ENCODE measurements at regions not wholly inside any gene's neighbourhood (a gene's known extent, or its start where the extent isn't known, plus 50 kb on each side); places are given as distances from the start of the nearest gene placed in this dataset.

DNA sequence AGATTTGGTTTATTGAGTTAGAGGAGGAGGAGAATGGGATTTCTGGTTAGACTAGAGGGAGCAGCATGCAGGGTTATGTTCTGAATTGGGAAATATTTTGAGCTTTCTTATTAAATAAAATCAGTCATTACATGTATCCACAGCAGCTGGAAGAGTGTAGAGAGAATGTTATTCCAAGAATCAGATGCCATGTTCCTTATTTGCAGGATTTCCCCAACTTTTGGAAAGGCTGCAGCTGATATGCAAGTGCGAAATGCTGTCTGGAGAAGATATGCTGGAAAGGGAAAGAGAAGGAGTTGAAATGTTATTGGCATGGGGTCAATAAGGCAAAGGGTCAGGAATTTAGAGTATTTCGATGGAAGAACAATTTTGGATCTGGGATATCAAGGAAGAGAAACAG is 255.8 kb downstream of the MTX2 start:
- intact Hi-C loops (cut with micrococcal nuclease; ENCODE audit: unreplicated experiment), result no loop called here
- Histone ChIP-seq H3K36me3 (ENCODE audit: insufficient read depth, low read length) (no peaks in the 10 kb centered on the region), H3K4me2 (ENCODE audit: low read length) (no peak overlapping the region), H3K79me2 (ENCODE audit: insufficient read depth, low read depth, low read length) (no peaks in the 10 kb centered on the region), H2AFZ (ENCODE audit: low read length) (no peak overlapping the region), H3K4me1 (ENCODE audit: insufficient read depth, low read length, poor library complexity, severe bottlenecking) (no peaks in the 10 kb centered on the region), H3K9me2 (ENCODE audit: insufficient read depth, low read length) (no peaks in the 10 kb centered on the region), H3K27ac (ENCODE audit: low read depth, low read length, poor library complexity, severe bottlenecking) (no peak overlapping the region), H3K4me3 (ENCODE audit: low read depth, low read length, poor library complexity, severe bottlenecking) (no peak overlapping the region), H3K9me3 (ENCODE audit: low read length) (no peaks in the 10 kb centered on the region), H4K20me1 (ENCODE audit: insufficient read depth, low read length) (no peaks in the 10 kb centered on the region)
- BruUV-seq (replicated peaks), result no TSS peak
- ChIA-PET POLR2A (no interaction called here), CTCF (ENCODE audit: unreplicated experiment) (no interaction called here)
- DNase-seq (ENCODE audit: low spot score), result no peak
- TF ChIP-seq CTCF (conservative IDR thresholded peaks at IDR 0.05; ENCODE audit: low read length) (no peak), EZH2phosphoT487 (IDR thresholded peaks at IDR 0.05; ENCODE audit: borderline replicate concordance, low read depth, low read length) (no peak)

DNA sequence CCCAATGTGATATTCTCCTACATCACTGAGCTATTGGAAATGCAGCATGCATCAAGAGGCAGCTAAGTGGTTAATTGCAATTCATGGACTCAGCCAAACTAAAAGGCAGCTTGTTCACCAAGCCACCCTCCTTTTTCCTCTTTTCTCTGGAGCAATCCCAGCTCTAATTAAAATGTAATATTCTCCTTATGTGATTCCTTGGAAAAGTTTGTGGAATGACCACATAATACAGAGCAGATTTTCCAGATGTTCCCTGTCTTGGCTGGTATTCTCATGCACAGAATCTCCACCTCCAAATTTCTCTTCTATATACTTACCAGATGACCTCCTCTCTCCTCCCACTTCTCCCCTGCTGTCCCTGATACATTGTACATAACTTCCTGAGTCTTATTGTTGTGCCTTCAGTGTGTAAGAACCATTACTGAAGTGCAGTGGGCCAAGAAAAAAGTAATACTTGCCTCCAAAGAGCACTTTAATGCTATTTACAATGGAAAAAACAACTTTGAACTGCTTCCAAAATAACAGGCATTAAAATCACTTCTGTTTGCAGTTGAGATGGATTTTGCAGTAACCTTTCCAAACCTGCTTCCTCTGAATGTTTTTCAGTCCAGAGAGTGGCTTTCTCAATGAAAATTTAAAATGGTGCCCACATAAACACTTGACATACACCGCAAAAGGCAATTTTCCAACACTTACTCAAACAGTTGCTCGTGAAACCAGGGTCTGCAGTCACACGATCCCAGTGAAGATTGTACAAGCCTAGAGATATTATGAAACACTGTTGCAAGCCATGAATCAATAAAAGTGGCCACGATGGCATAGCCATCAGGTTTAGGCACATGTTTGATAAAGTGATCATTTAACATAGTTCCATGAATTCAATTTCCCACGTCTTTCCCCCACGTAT is 258.0 kb downstream of the MTX2 start:
- TF ChIP-seq EZH2phosphoT487 (IDR thresholded peaks at IDR 0.05; ENCODE audit: borderline replicate concordance, low read depth, low read length) (no peak), CTCF (conservative IDR thresholded peaks at IDR 0.05; ENCODE audit: low read length) (no peak)
- ChIA-PET CTCF (ENCODE audit: unreplicated experiment) (no interaction called here), POLR2A (no interaction called here)
- H3K4me3 ChIP-seq (ENCODE audit: low read depth, low read length, poor library complexity, severe bottlenecking), result no peak overlapping the region
- no peaks in the 10 kb centered on the region for H3K4me1 ChIP-seq (ENCODE audit: insufficient read depth, low read length, poor library complexity, severe bottlenecking)
- H4K20me1 ChIP-seq (ENCODE audit: insufficient read depth, low read length), result no peaks in the 10 kb centered on the region
- no peak overlapping the region for H3K4me2 ChIP-seq (ENCODE audit: low read length)
- no peaks in the 10 kb centered on the region for H3K36me3 ChIP-seq (ENCODE audit: insufficient read depth, low read length)
- H3K9me3 ChIP-seq (ENCODE audit: low read length), result no peaks in the 10 kb centered on the region
- no peaks in the 10 kb centered on the region for H3K79me2 ChIP-seq (ENCODE audit: insufficient read depth, low read depth, low read length)
- DNase-seq (ENCODE audit: low spot score), result no peak
- H3K27ac ChIP-seq (ENCODE audit: low read depth, low read length, poor library complexity, severe bottlenecking), result no peak overlapping the region
- no TSS peak for BruUV-seq (replicated peaks)
- intact Hi-C loops (cut with micrococcal nuclease; ENCODE audit: unreplicated experiment), result no loop called here
- H3K9me2 ChIP-seq (ENCODE audit: insufficient read depth, low read length), result no peaks in the 10 kb centered on the region
- no peak overlapping the region for H2AFZ ChIP-seq (ENCODE audit: low read length)

- H3K4me1 ChIP-seq (ENCODE audit: insufficient read depth, low read length, poor library complexity, severe bottlenecking), result no peaks in the 10 kb centered on the region
- no peaks in the 10 kb centered on the region for H3K36me3 ChIP-seq (ENCODE audit: insufficient read depth, low read length)
- CTCF ChIA-PET (ENCODE audit: unreplicated experiment), result no interaction called here
- no peaks in the 10 kb centered on the region for H3K9me3 ChIP-seq (ENCODE audit: low read length)
- no TSS peak for BruUV-seq (replicated peaks)
- H3K4me3 ChIP-seq (ENCODE audit: low read depth, low read length, poor library complexity, severe bottlenecking), result no peak overlapping the region
- no peak overlapping the region for H2AFZ ChIP-seq (ENCODE audit: low read length)
- no peak for TF ChIP-seq EZH2phosphoT487 (IDR thresholded peaks at IDR 0.05; ENCODE audit: borderline replicate concordance, low read depth, low read length)
- TF ChIP-seq CTCF (conservative IDR thresholded peaks at IDR 0.05; ENCODE audit: low read length), result no peak
- no peaks in the 10 kb centered on the region for H4K20me1 ChIP-seq (ENCODE audit: insufficient read depth, low read length)
- intact Hi-C loops (cut with micrococcal nuclease; ENCODE audit: unreplicated experiment), result no loop called here
- POLR2A ChIA-PET, result no interaction called here
- no peak for DNase-seq (ENCODE audit: low spot score)
- no peaks in the 10 kb centered on the region for H3K9me2 ChIP-seq (ENCODE audit: insufficient read depth, low read length)
- no peak overlapping the region for H3K27ac ChIP-seq (ENCODE audit: low read depth, low read length, poor library complexity, severe bottlenecking)
- no peak overlapping the region for H3K4me2 ChIP-seq (ENCODE audit: low read length)
- H3K79me2 ChIP-seq (ENCODE audit: insufficient read depth, low read depth, low read length), result no peaks in the 10 kb centered on the region
Measured at GRCh38 chr2:176531608-176532007, 262.4 kb downstream of the MTX2 start.
